HG03095 (cell line): ENCODE measurements at regions not wholly inside any gene's neighbourhood (a gene's known extent, or its start where the extent isn't known, plus 50 kb on each side); places are given as distances from the start of the nearest gene placed in this dataset.

Source experiments
- ATAC-seq: cut with Tn5 transposase; IDR thresholded peaks from one replicate; pipeline ENCODE4 v1.9.1; 2021; ENCODE audit warnings: moderate library complexity; ENCODE audit not compliant: unreplicated experiment

DNA sequence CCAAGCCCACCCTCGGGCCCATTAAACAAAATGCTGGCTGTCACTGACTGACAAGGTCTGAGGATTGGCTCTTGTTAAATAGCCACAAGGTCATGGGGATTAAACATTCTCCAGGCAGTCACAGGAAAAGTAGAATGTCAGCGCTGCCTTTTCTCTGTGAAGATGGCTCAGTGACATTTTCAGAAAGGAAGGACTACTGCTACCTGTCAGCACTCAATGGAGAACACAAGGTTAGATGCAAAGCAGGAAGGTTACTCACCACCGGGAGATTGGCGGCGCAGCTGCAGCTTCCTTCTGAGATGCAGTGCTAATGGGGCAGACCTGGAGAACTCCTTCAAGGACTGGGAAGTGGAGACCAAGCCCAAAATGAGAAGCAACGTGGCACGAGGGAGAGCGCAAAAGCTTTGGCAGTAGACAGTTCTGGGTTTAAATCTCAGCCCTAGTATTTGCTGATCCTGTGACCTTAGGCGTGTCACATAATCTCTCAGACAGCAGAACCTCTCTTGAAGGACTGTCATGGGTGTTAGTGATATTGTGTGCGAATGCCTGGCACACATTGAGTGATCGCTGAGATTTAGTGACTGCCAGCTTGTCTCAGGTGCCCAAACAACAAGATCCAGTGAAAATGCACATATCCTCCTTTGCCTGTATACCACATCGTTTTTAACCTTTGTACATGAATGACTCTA is 213.1 kb upstream of the BOD1L1 start:
- ATAC-seq: no peak

- ATAC-seq: no peak
These were observed 217.2 kb upstream of the BOD1L1 start for GRCh38 chr4:13844740-13845139.

DNA sequence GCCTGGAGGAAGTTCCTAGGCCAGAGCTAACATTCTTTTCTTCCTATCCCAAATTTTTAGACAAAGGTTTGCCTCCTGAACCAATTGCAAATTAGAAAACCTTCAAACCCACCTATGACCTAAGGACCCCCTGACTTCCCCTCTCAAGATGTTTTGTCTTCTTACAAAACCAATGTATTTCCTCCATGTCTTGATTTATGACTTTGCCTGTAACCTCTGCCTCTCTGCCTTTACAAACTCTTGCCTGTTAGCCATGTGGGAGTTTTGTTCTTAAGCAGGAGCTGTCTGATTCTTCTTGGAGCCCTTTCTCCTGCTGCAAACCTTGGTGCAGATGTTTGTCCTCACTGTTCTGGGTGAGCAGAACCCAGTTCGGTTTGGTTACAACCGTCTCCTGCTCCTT is 222.3 kb upstream of the BOD1L1 start:
- ATAC-seq: no peak

- no peak for ATAC-seq
These were observed 223.8 kb upstream of the BOD1L1 start for GRCh38 chr4:13851085-13851940.

DNA sequence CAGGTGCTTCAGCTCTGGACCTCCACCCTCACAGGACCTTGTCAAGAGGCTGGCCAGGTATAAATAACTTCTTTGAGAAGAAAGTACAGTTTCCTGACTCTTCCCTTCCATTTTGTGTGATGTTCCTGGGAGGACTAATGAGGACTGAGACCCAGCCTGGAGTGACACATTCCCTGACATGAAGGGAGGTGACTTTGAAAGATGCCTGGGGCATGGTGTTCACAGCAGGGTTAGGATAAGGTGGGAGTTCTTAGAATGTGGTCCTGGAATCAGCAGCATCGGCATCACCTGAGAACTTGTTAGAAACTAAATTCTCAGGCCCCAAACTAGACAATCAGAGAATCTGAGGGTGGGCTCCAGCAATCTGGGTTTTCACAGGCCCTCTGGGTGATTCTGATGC is 224.9 kb upstream of the BOD1L1 start:
- no peak for ATAC-seq

GRCh38 chr4:13856387-13856786 is 228.9 kb upstream of the BOD1L1 start:
- ATAC-seq: no peak

- no peak for ATAC-seq
These were observed 229.9 kb upstream of the BOD1L1 start for GRCh38 chr4:13857397-13857796.

GRCh38 chr4:13857800-13858199 is 230.3 kb upstream of the BOD1L1 start:
- ATAC-seq: no peak

- no peak for ATAC-seq
These were observed 231.9 kb upstream of the BOD1L1 start for GRCh38 chr4:13859423-13859822.

DNA sequence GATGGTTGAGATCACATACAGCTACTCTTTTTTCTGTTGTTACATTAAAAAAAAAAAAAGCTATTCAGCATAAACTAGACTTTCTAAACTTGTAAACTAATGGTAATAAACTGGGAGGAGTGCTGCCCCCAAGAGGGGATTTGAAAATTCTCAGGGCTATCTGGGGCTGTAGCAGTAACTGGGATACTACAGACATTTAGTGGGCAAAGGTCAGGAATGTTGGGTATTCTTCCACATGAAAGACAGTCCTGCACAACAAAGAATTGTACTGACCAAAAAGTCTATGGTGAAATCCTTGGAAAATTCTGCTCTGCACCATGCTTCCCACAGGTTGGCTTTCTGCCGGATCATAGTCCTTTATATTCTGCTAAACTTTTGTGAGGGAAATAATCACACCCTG is 232.6 kb upstream of the BOD1L1 start:
- no peak for ATAC-seq

GRCh38 chr4:13865871-13866669 is 238.5 kb upstream of the BOD1L1 start:
- no peak for ATAC-seq

DNA sequence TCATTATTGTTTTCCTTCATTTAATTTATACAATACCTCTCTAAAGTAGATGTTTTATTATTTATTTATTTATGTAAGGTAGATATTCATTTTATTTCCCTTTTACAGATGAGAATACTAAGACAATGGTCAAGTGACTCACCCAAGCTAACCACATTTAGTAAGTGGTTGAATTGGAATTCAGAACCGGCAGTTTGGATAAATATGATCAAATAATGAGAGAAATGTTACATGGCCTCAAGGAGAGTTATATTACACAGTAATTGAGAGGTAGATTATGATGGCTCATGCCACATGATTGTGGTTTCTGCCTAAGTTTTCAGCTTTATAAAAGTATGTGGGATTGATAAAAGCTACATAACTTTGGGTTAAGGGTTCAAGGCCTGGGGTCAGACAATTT is 239.4 kb upstream of the BOD1L1 start:
- no peak for ATAC-seq

DNA sequence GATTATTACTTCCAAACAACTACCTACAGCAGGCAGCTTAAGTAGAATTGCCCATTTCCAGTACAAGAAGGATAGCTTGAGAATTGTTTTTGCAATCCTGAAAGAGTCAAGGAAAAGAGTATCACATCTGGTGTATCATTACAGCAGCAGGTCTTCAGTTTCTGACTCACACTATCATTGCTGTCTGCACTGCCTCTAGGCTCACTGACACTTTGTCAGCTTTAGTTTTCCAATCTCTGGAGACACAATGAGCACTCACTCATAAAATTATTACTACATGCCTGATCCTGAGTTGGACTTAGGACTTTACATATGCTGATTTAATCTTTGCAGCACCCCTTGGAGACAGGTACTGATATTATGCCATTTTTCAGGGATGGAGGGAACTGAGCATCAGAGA is 244.6 kb upstream of the BOD1L1 start:
- no peak for ATAC-seq

DNA sequence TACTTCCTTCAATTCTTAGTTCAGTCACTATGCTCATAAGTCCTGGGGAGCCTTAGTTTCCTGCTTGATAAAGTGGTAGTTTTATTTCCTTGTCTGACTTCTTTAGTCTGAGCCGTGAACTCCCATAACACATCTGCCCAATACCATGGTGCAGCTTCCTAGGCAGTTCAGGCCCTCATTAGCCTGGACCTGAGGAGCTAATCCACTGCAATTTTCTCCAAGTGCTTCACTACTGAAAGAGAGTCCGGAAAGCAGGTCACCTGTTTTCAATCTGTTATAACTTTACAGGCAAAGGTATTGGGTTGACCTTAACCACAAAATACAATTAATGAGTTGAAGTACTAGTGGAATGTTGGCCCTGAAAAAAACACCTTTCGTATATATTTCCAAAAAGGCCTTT is 245.4 kb upstream of the BOD1L1 start:
- no peak for ATAC-seq

GRCh38 chr4:13875181-13875580 is 247.7 kb upstream of the BOD1L1 start:
- ATAC-seq: no peak

DNA sequence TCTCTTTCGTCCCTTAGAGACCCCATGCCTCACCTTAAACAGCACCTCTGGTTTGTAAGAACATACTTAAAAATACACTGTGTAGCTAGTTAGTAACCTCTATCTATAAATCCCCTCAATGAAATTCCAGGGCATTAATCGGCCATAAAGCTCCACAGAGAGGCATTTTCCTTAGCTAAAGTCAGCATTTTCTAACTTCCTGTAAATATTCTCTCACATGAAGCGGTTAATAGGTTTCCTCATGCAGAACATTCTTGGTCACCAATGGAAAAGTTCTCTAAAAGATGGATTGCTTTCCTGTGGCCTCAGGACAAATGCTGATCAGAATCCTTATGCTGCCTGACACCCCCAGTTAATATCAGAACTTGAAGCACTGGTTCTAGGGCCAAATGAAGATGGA is 248.6 kb upstream of the BOD1L1 start:
- no peak for ATAC-seq

DNA sequence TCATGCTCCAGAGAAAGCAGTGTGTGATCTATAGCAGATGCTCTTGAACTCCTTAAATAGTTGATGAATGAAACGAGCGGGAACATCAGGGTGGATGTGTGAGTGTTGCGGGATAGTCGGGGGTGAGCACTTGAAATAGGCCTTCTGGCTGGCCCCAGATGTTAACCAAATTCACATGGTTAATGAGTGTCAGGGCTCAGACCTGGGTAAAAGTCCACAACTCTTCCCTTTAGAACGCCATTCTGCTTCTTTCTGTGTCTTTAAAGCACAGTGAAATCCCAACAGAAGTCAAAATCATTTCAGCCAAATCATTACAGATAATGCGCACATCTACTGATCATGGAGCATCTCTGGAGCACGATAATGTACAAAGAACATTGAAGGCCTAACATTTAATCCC is 249.4 kb upstream of the BOD1L1 start:
- ATAC-seq: no peak

DNA sequence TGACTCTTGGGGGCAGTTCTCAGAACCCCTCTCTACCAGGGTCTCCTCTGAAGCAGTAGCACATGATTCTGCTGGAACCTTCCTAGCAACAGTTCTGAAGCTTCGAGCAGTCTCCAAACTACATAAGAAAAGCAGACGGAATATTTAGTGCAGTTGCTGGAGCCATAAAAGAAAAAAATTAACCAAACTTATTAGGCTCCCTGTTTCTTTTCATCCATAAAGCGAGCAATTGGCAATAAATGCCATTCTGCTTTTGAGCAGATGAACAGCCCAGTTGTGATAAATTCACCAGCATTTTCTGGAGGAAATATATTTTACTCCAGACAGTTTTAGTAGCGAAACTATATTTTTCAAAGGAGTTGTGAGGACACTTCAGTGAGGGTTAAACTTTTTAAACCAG is 250.1 kb upstream of the BOD1L1 start:
- ATAC-seq: no peak

DNA sequence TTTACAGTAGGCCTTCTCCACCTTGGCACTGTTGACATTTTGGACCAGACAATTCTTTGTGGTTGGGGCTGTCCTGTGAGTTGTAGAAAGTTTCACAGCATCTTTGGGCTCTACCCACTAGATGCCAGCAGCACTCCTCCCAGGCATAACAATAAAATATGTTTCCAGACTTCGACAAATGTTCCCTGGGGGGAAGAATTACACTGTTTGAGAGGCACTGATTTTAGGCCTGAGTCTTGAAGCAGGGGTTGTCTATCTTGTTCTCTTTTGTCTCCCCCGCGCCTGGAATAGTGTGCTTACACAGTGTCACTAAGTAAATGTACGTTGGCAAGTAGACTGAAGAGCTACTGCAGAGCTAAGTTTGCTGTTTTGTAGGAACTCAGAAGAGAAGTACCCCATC is 254.4 kb upstream of the BOD1L1 start:
- no peak for ATAC-seq

GRCh38 chr4:13887010-13887409 is 259.5 kb upstream of the BOD1L1 start:
- no peak for ATAC-seq

- no peak for ATAC-seq
These were observed 260.6 kb upstream of the BOD1L1 start for GRCh38 chr4:13888112-13888511.

DNA sequence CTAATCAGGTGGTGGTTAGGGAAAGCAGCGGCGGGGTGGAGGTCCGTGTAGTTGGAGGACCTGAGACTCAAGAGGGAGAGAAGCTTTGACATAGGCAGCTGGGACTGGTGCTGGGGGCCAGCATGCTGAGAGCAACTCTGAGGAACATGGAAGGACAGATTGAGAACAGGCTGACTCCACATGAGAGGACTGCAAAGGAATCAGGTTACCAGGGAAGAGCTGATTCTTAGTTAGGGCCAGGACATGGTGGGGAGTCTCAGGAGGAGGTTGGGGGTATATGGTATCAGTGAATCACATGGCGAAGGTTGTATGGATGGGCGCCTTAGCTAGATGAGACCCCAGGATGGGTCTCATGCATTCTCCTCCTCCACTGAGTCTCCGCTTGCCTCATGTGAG is 264.0 kb upstream of the BOD1L1 start:
- ATAC-seq: no peak
